CD4-positive, alpha-beta memory T cell (primary cell): ENCODE measurements at regions not wholly inside any gene's neighbourhood (a gene's known extent, or its start where the extent isn't known, plus 50 kb on each side); places are given as distances from the start of the nearest gene placed in this dataset.

Experiments
- CTCF ChIA-PET: fragments of 350-600 bp; sonication (Branson Sonifier 250); formaldehyde crosslinking; loops from one replicate; lab custom pipeline; 2021; ENCODE audit warnings: inconsistent platforms; ENCODE audit not compliant: partially characterized antibody; lab: Charles Lee
- POLR2A ChIA-PET: fragments of 350-600 bp; sonication (Branson Sonifier 250); formaldehyde crosslinking; loops from one replicate; lab custom pipeline; 2021; ENCODE audit not compliant: partially characterized antibody; lab: Charles Lee
- DNase-seq, 5 donors: peaks; one replicate each; pipeline versions ENCODE4 v3.0.0 to v3.0.0-alpha.2; 2020 to 2022; ENCODE audit warnings: mixed read lengths in 1 of 5
- H3K27ac ChIP-seq: one replicate; pipeline ENCODE4 v1.7.0; 2013; ENCODE audit warnings: low read depth, low read length
- H3K27me3 ChIP-seq: 2 replicates; pipeline ENCODE4 v1.7.0; 2013; ENCODE audit warnings: mild to moderate bottlenecking, low read length, moderate library complexity; ENCODE audit not compliant: insufficient read depth
- H3K36me3 ChIP-seq: 2 replicates; pipeline ENCODE4 v1.7.0; 2013; ENCODE audit warnings: mild to moderate bottlenecking, low read length, moderate library complexity; ENCODE audit not compliant: insufficient read depth
- H3K4me1 ChIP-seq: 2 replicates; pipeline ENCODE4 v1.7.0; 2013; ENCODE audit warnings: mild to moderate bottlenecking, low read length, moderate library complexity; ENCODE audit not compliant: insufficient read depth
- H3K4me3 ChIP-seq, 2 donors: one replicate each; pipeline ENCODE4 v1.7.0; 2013; ENCODE audit warnings: low read length in 2 of 2, mild to moderate bottlenecking in 1 of 2
- H3K9me3 ChIP-seq, 2 donors: one replicate each; pipeline ENCODE4 v1.7.0; 2013; ENCODE audit warnings: low read length in 2 of 2, control low read depth in 1 of 2; ENCODE audit not compliant: control insufficient read depth in 1 of 2
- H3K27ac Mint-ChIP-seq, 7 donors: one replicate each; pipeline ENCODE4 v1.8.0; 2020 to 2021; ENCODE audit warnings: mixed read lengths in 7 of 7, mild to moderate bottlenecking in 6 of 7, inconsistent platforms in 3 of 7, moderate library complexity in 3 of 7
- H3K27me3 Mint-ChIP-seq, 2 donors: one replicate each; pipeline ENCODE4 v1.8.0; 2020 to 2021; ENCODE audit warnings: mixed read lengths in 2 of 2
- H3K36me3 Mint-ChIP-seq, 2 donors: one replicate each; pipeline ENCODE4 v1.8.0; 2020 to 2021; ENCODE audit warnings: mixed read lengths in 2 of 2, inconsistent platforms in 1 of 2, mild to moderate bottlenecking in 1 of 2
- H3K4me1 Mint-ChIP-seq, 4 donors: one replicate each; pipeline ENCODE4 v1.8.0; 2020 to 2021; ENCODE audit warnings: mixed read lengths in 4 of 4, mild to moderate bottlenecking in 1 of 4
- H3K4me3 Mint-ChIP-seq, 8 donors: one replicate each; pipeline ENCODE4 v1.8.0; 2020 to 2021; ENCODE audit warnings: mixed read lengths in 8 of 8, mild to moderate bottlenecking in 7 of 8, moderate library complexity in 6 of 8, inconsistent platforms in 3 of 8
- H3K9me3 Mint-ChIP-seq, 8 donors: one replicate each; pipeline ENCODE4 v1.8.0; 2020 to 2021; ENCODE audit warnings: mixed read lengths in 8 of 8, mild to moderate bottlenecking in 5 of 8, inconsistent platforms in 3 of 8, moderate library complexity in 1 of 8
- intact Hi-C: fragments of 100-400 bp; cut with micrococcal nuclease; formaldehyde crosslinking; loops from one replicate; pipeline ENCODE4 v1.15.1; 2023

DNA sequence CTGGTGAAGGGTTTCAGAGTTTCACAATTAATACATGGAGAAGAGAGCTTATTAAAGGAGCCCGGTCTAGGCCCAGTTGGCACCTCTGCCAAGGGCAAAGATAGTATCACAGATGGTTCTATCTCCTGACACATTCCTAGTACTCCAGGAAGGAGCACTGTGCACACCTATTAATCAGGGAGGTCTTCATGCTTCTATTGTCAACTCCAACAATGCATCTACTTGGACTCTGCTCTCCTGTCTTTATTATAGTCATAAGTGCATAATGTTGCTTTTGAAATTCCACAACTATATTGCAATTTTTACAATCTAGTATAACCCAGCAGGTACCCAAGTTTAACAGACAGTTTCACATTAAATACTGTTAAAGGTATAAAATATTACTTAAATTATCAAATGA lies 174.5 kb upstream of the TSC22D1 start:
- intact Hi-C loops: no loop called here
- Mint-ChIP-seq H3K36me3 (no peaks in the 10 kb centered on the region), H3K9me3 (no peaks in the 10 kb centered on the region), H3K27me3 (peaks cover 2% of the 10 kb centered on the region in 2 donors), H3K4me3 (no peak overlapping the region), H3K4me1 (no peaks in the 10 kb centered on the region), H3K27ac (no peak overlapping the region)
- H3K36me3 ChIP-seq: no peaks in the 10 kb centered on the region
- ChIA-PET CTCF (no interaction called here), POLR2A (no interaction called here)
- no peak overlapping the region for H3K27ac ChIP-seq
- no peaks in the 10 kb centered on the region for H3K4me1 ChIP-seq
- H3K27me3 ChIP-seq: no peaks in the 10 kb centered on the region
- DNase-seq: no peak
- no peak overlapping the region for H3K4me3 ChIP-seq
- no peaks in the 10 kb centered on the region for H3K9me3 ChIP-seq

DNA sequence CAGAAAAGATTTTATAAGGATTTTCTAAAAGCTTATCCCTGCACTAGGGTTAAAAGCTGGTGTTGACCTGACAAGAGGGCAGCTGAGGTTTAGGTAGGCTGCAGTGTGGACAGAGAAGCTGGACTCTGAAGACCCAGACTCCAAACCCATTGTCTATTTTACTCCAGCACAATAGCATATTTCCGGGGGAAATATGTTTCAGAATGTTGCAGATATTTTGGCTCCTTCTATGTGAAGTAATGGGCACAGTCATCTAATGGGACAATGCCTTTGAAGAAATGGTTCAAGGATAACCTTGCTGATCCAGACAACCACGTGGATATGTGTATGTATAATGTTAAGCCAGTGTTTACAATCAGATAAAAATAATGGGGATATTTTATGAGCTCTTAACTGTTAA lies 173.8 kb upstream of the TSC22D1 start:
- DNase-seq: no peak
- CTCF ChIA-PET: no interaction called here
- no peaks in the 10 kb centered on the region for H3K9me3 Mint-ChIP-seq

DNA sequence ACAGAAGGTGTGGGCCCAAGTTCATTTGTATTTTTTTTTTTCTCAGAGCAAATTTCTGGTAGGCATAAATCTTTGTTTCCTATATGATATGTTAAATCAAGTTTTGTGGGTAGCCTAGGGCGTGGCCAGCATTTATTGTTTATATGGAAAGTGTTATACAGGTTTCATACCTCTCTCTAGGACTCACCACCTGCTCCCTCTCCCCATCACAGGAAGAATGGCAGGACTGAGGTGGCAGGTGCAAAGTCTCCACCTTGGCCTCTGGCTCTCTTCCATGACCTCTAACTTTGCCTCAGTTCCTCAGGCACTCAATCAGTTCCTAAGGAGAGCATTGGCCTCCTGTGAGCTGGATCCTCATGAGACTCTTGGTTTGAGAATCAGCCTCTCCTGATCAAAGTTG lies 172.3 kb upstream of the TSC22D1 start:
- intact Hi-C loops: no loop called here
- Histone ChIP-seq H3K27me3 (no peaks in the 10 kb centered on the region), H3K9me3 (no peaks in the 10 kb centered on the region), H3K4me1 (no peaks in the 10 kb centered on the region), H3K4me3 (no peak overlapping the region), H3K27ac (no peak overlapping the region), H3K36me3 (no peaks in the 10 kb centered on the region)
- Mint-ChIP-seq H3K4me1 (no peaks in the 10 kb centered on the region), H3K27me3 (peaks cover 2% of the 10 kb centered on the region in 2 donors), H3K27ac (no peak overlapping the region), H3K36me3 (no peaks in the 10 kb centered on the region), H3K9me3 (peaks cover 0 to 3% (median 0%) of the 10 kb centered on the region in 8 donors), H3K4me3 (no peak overlapping the region)
- no peak for DNase-seq
- ChIA-PET POLR2A (no interaction called here), CTCF (no interaction called here)

More for the DNA sequence above, 173.8 kb upstream of the TSC22D1 start:
- no peak overlapping the region for H3K27ac Mint-ChIP-seq
- no peaks in the 10 kb centered on the region for H3K36me3 Mint-ChIP-seq
- H3K36me3 ChIP-seq: no peaks in the 10 kb centered on the region
- no peaks in the 10 kb centered on the region for H3K9me3 ChIP-seq
- no peaks in the 10 kb centered on the region for H3K4me1 Mint-ChIP-seq
- intact Hi-C loops: no loop called here
- no peaks in the 10 kb centered on the region for H3K4me1 ChIP-seq
- no peaks in the 10 kb centered on the region for H3K27me3 ChIP-seq
- no peak overlapping the region for H3K4me3 ChIP-seq
- H3K27me3 Mint-ChIP-seq: peaks cover 2% of the 10 kb centered on the region in 2 donors
- POLR2A ChIA-PET: no interaction called here
- H3K4me3 Mint-ChIP-seq: no peak overlapping the region
- H3K27ac ChIP-seq: no peak overlapping the region

DNA sequence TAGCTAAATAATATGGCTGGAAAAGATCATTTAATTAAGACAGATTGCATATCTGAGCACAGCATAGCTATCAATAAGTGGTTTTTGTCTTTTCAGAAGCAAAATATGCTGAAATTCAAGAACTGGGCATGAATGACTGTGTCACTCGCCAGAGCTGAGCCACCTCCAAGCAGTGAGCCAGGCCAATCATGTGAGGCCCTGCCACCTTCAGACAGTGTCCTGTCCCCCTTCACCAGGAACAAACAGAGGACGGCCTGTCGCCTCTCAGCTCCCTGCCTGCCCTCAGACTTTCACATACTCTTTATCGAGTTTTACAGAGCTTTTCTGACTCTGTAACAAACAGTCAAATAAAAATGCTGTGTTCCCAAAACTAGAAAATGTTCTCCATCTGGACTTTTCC lies 171.0 kb upstream of the TSC22D1 start:
- Mint-ChIP-seq H3K4me1 (no peaks in the 10 kb centered on the region), H3K9me3 (peaks cover 0 to 3% (median 0%) of the 10 kb centered on the region in 8 donors), H3K36me3 (no peaks in the 10 kb centered on the region), H3K27me3 (peaks cover 2% of the 10 kb centered on the region in 2 donors), H3K27ac (no peak overlapping the region), H3K4me3 (no peak overlapping the region)
- Histone ChIP-seq H3K9me3 (no peaks in the 10 kb centered on the region), H3K4me1 (no peaks in the 10 kb centered on the region), H3K36me3 (no peaks in the 10 kb centered on the region), H3K4me3 (no peak overlapping the region), H3K27me3 (no peaks in the 10 kb centered on the region), H3K27ac (no peak overlapping the region)
- no peak for DNase-seq
- intact Hi-C loops: no loop called here
- CTCF ChIA-PET: no interaction called here
- POLR2A ChIA-PET: no interaction called here

DNA sequence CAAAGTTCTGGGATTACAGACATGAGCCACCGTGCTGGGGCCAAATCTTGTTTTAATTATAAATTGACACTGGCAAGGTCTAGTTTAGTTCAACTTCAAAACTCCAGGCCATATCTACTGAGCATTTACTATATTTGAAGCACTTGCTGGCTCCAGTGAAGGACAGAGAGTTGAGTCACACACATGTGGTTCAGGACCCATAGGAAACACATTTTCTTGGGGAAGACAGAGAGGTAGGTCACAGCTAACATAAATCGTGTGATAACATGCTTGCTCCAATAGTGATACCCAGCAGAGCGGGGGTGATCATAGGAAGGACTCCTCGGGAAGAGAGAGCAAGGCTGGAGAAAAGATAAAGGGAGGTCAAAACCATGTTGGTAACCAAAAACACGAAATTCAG lies 170.6 kb upstream of the TSC22D1 start:
- intact Hi-C loops: no loop called here
- no peaks in the 10 kb centered on the region for H3K9me3 ChIP-seq
- H3K4me1 Mint-ChIP-seq: no peaks in the 10 kb centered on the region
- H3K27ac ChIP-seq: no peak overlapping the region
- peaks cover 2% of the 10 kb centered on the region in 2 donors for H3K27me3 Mint-ChIP-seq
- H3K4me3 ChIP-seq: no peak overlapping the region
- POLR2A ChIA-PET: no interaction called here
- peaks cover 0 to 3% (median 0%) of the 10 kb centered on the region in 8 donors for H3K9me3 Mint-ChIP-seq
- no peaks in the 10 kb centered on the region for H3K4me1 ChIP-seq
- no peak overlapping the region for H3K27ac Mint-ChIP-seq
- no peak overlapping the region for H3K4me3 Mint-ChIP-seq
- CTCF ChIA-PET: no interaction called here
- no peaks in the 10 kb centered on the region for H3K36me3 Mint-ChIP-seq
- H3K27me3 ChIP-seq: no peaks in the 10 kb centered on the region
- no peak for DNase-seq
- H3K36me3 ChIP-seq: no peaks in the 10 kb centered on the region

DNA sequence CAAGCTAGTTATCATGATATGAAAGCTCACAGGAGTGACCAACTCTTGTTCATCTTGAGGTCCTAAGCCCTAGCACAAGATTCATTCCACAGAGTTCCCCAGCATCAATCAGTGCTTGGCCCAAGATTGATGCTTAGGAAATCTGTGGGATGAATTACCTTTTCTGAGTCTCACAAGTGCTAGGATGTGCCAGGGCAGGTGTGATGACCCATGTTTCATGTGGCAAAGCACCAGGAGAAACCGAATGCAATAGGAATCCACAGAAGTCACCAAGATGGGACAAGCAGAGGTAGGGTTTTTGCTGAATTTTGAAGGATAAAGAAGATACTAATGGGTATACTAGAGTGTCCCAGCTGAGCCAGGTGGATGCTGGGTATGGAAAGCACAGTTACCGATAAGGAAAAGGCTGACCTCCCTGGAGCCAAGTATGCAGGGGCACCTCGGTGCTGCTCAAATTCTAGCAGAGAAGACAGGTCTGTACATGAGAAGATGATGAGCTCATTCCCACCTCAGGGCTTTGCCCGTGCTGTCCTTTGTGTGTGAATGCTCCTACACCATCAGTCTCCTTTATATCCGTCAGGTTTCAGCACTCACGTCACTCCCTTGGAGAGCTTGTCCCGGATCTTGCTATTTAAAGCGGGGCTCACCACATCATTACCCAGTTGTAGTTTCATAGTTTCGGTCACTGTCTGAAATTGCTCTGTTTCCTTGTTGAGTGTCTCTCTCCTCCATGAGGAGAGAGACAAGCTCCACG lies 168.9 kb upstream of the TSC22D1 start:
- Mint-ChIP-seq H3K4me3 (no peak overlapping the region), H3K9me3 (peaks cover 0 to 3% (median 0%) of the 10 kb centered on the region in 8 donors), H3K4me1 (no peaks in the 10 kb centered on the region), H3K27me3 (peaks cover 2% of the 10 kb centered on the region in 2 donors), H3K36me3 (no peaks in the 10 kb centered on the region), H3K27ac (no peak overlapping the region)
- ChIA-PET POLR2A (no interaction called here), CTCF (no interaction called here)
- Histone ChIP-seq H3K9me3 (no peaks in the 10 kb centered on the region), H3K27me3 (no peaks in the 10 kb centered on the region), H3K4me3 (no peak overlapping the region), H3K36me3 (no peaks in the 10 kb centered on the region), H3K4me1 (no peaks in the 10 kb centered on the region), H3K27ac (no peak overlapping the region)
- intact Hi-C loops: no loop called here
- no peak for DNase-seq

DNA sequence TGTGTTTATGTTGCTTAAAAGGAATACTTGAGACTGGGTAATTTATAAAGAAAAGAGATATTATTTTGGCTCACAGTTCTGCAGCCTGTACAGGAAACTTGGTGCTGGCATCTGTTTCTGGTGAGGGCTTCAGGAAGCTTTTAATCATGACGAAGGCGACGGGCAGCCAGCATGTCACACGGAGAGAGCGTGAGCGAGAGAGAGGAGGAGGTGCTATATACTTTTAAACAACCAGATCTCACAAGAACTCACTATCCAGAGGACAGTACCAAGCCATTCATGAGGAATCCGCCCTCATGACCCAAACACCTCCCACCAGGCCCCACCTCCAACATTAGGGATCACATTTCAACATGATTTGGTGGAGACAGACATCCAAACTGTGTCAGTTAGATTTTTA lies 163.4 kb upstream of the TSC22D1 start:
- Mint-ChIP-seq H3K9me3 (peaks cover 0 to 3% (median 0%) of the 10 kb centered on the region in 8 donors), H3K27ac (no peak overlapping the region)
- CTCF ChIA-PET: no interaction called here

More for the DNA sequence above, 163.4 kb upstream of the TSC22D1 start:
- DNase-seq: no peak
- POLR2A ChIA-PET: no interaction called here
- Histone ChIP-seq H3K27ac (no peak overlapping the region), H3K4me3 (no peak overlapping the region), H3K27me3 (no peaks in the 10 kb centered on the region), H3K4me1 (no peaks in the 10 kb centered on the region), H3K9me3 (no peaks in the 10 kb centered on the region), H3K36me3 (no peaks in the 10 kb centered on the region)
- intact Hi-C loops: no loop called here
- Mint-ChIP-seq H3K4me3 (peak overlapping the region in 1 of 8 donors; percentile 18), H3K4me1 (no peaks in the 10 kb centered on the region), H3K36me3 (no peaks in the 10 kb centered on the region), H3K27me3 (peaks cover 0 to under 1% of the 10 kb centered on the region in 2 donors)
